GM18508 (cell line): ENCODE measurements at regions not wholly inside any gene's neighbourhood (a gene's known extent, or its start where the extent isn't known, plus 50 kb on each side); places are given as distances from the start of the nearest gene placed in this dataset.

ENCODE experiments used
- ATAC-seq: cut with Tn5 transposase; IDR thresholded peaks from one replicate; pipeline ENCODE4 v1.9.1; 2021; ENCODE audit warnings: moderate number of reproducible peaks; ENCODE audit not compliant: insufficient read depth, unreplicated experiment

GRCh38 chr4:164424846-164425245 is 329.1 kb upstream of the SMIM31 start:
- no peak for ATAC-seq

DNA sequence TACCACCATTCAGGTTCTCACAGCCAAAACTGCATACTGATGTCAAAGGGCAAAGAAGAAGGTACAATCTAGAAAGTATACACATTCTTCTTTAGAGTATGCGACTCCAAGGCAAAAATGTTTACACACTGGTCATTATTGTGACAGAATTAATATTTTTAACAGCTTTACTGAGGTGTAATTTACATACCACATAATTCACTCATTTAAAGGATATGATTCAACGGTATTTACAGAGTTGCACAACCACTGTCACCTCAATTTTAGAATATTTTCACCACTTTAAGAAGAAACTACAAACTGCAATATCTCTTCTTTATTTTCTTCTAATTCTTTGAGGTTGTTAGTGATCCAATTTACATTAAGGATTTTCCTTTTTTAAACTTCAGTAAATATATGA is 325.4 kb upstream of the SMIM31 start:
- ATAC-seq, result no peak

DNA sequence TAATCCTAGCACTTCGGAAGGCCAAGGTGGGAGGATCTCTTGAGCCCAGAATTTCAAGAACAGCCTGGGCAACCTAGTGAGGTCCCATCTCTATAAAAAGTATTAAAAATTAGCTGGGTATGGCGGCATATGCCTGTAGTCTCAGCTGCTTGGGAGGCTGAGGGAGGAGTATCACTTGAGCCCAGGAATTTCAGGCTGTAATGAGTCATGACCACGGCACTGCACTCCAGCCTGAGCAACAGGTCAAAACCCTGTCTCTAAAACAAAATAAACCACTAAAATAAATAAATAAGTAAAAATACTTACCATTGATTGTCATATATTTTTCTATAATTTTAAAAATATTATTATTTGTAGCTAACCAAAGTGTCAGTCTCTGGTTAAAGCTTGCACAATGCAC is 315.6 kb upstream of the SMIM31 start:
- ATAC-seq, result no peak

- ATAC-seq, result no peak
Measured at GRCh38 chr4:164439037-164439436, 314.9 kb upstream of the SMIM31 start.

- ATAC-seq, result no peak
Measured at GRCh38 chr4:164440199-164440598, 313.7 kb upstream of the SMIM31 start.

GRCh38 chr4:164441109-164441508 is 312.8 kb upstream of the SMIM31 start:
- ATAC-seq, result no peak

DNA sequence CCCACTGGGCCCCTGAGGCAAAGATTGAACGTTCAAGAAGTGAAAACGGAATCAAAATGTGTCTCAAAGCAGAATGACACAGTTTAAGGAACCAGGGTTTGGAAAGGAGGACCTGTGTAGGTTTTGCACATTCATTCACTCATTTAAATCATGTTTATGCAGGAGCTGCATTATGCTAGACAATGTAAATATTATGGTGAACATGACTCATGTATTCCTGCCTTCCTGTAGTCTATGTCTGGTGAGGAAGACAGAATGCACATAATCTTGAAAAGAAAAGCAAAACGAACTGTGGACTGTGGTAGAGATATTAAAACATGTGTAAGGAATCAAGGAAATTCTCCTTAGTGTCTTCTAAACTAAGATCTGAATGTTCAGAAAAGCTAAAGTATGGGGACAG is 311.8 kb upstream of the SMIM31 start:
- no peak for ATAC-seq

- ATAC-seq, result no peak
Measured at GRCh38 chr4:164446516-164446915, 307.4 kb upstream of the SMIM31 start.

- no peak for ATAC-seq
Measured at GRCh38 chr4:164461901-164462300, 292.0 kb upstream of the SMIM31 start.

GRCh38 chr4:164462471-164462870 is 291.5 kb upstream of the SMIM31 start:
- no peak for ATAC-seq

DNA sequence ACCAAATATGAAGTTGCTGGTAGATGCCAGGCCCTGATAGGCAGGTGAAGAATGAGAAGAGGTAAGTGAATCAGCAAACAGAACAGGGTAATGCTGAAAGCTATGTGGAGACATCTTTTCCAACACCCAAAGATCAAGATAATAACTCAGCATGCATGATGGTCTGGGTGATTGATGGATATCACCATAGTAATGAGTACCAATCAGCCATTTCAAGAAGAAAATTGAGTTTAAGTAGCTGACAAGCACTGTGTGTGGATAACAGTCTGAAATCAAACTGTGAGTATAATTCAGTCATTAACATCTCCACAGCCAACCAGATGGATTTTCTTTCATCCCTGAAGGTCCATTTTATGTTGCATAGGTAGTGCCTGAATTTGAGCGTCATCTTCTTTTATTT is 289.6 kb upstream of the SMIM31 start:
- no peak for ATAC-seq

GRCh38 chr4:164467493-164467892 is 286.4 kb upstream of the SMIM31 start:
- no peak for ATAC-seq

- no peak for ATAC-seq
Measured at GRCh38 chr4:164481306-164482091, 272.4 kb upstream of the SMIM31 start.

DNA sequence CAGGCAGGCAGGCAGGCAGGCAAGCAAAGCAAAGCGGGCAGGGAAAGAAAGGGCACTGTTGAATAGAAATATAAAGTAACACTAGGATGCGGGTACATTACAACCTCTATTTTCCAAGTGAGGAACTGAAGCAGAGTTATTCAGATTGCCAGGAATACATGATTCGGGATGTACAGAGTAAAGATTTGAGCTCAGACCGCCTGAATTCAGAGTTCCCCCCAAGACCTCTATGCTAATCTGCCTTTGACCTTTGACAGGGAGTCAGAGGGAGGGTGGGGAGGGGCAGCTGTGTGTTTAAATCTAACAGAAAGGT is 271.9 kb upstream of the SMIM31 start:
- ATAC-seq, result no peak

DNA sequence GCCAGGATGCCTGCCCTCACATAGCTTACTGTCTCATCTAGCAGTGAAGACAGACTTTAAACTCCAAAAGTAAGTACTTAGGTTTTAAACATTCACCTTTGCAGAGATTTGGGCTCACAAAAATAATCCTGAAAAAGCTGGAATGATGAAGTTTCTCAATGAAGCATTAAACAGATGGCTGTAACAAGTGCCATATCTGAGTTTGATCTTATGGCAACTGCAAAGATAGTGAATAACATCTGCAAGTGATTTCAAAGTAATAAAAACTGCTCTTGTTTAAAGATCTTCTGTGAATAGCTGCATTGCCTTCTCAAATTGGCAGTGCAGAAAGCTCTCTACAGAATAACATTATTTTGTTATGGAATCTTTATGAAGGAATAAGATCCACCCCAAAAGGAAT is 271.2 kb upstream of the SMIM31 start:
- no peak for ATAC-seq

GRCh38 chr4:164483711-164484110 is 270.2 kb upstream of the SMIM31 start:
- no peak for ATAC-seq

GRCh38 chr4:164484551-164484950 is 269.4 kb upstream of the SMIM31 start:
- ATAC-seq, result no peak

GRCh38 chr4:164485136-164485535 is 268.8 kb upstream of the SMIM31 start:
- ATAC-seq, result no peak

DNA sequence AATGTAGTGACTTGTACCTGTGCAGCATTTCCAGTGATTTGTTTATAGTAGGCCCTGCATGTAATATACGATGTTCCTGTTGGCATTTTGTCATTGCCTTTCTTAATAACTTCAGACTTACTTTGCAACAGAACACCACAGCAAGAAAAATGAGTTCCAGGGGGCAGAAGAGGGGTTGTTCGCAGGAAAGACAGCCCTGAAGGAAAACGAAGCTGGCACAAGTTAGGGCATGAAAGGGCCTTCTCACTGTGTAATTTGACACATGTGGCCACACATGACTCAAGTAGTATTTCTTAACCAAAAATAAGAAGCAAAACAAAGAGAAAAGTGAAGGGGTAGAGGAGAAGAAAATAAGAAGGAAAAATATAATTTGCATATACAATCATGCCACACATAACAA is 265.8 kb upstream of the SMIM31 start:
- no peak for ATAC-seq

GRCh38 chr4:164501074-164501473 is 252.9 kb upstream of the SMIM31 start:
- ATAC-seq, result no peak

DNA sequence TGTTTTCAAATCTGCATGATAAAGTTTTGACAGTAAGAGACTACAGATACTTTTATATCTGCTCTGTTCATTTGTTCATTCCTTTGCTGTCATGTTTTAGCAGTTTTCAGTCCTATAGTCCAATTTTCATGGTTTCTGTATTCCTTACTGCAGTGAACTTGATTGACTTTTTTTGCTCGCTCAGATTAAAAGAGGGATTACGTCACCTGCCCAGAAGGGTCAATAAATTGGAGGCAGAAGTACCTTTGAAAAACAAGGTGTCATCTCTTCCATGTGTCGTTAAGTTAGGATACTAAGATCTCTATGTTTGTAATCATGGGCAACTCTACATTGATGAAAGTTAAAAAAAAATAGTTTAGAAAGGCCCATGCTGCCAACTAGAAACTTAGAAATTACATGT is 250.1 kb upstream of the SMIM31 start:
- ATAC-seq, result no peak

- no peak for ATAC-seq
Measured at GRCh38 chr4:164508097-164508496, 245.8 kb upstream of the SMIM31 start.

GRCh38 chr4:164508771-164509170 is 245.2 kb upstream of the SMIM31 start:
- ATAC-seq, result no peak
